OCI-LY3 (cell line): ENCODE measurements at regions not wholly inside any gene's neighbourhood (a gene's known extent, or its start where the extent isn't known, plus 50 kb on each side); places are given as distances from the start of the nearest gene placed in this dataset.

ENCODE experiments used
- EZH2phosphoT487 ChIP-seq: fragments of 200-600 bp; shearing (Covaris generic); IDR thresholded peaks from 2 replicates; pipeline ENCODE4 v1.6.1; 2018; ENCODE audit warnings: antibody characterized with exemption, mixed run types, low read depth
- TF ChIP-seq, protein P1 (sequence below): fragments of 200-600, 300-600 bp; sonication (generic); IDR thresholded peaks from 2 replicates; pipeline ENCODE4 v1.5.1; 2014; ENCODE audit warnings: antibody characterized with exemption, low read length, low read depth

DNA sequence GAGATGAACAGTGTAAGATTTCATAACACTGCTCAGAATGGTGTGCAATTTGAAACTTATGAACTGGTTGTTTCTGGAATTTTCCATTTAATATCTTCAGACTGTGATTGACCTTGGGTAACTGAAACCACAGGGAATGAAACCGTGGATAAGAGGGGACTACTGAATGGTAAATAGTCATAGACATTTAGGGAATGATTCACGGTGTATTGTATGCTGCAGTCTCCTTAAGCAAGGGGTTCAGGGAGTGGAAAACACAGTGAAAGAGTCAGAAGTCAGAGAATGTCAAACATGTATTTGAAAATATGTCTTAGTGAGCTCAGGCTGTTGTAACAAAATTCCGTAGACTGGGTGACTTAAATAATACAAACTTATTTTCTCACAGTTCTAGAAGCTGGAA, 398.2 kb upstream of the DIPK2B start:
- TF ChIP-seq, protein P1, sequence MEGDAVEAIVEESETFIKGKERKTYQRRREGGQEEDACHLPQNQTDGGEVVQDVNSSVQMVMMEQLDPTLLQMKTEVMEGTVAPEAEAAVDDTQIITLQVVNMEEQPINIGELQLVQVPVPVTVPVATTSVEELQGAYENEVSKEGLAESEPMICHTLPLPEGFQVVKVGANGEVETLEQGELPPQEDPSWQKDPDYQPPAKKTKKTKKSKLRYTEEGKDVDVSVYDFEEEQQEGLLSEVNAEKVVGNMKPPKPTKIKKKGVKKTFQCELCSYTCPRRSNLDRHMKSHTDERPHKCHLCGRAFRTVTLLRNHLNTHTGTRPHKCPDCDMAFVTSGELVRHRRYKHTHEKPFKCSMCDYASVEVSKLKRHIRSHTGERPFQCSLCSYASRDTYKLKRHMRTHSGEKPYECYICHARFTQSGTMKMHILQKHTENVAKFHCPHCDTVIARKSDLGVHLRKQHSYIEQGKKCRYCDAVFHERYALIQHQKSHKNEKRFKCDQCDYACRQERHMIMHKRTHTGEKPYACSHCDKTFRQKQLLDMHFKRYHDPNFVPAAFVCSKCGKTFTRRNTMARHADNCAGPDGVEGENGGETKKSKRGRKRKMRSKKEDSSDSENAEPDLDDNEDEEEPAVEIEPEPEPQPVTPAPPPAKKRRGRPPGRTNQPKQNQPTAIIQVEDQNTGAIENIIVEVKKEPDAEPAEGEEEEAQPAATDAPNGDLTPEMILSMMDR = no peak
- no peak for TF ChIP-seq EZH2phosphoT487
